ENCODE measurements at regions not wholly inside any gene's neighbourhood (a gene's known extent, or its start where the extent isn't known, plus 50 kb on each side); places are given as distances from the start of the nearest gene placed in this dataset.

DNA sequence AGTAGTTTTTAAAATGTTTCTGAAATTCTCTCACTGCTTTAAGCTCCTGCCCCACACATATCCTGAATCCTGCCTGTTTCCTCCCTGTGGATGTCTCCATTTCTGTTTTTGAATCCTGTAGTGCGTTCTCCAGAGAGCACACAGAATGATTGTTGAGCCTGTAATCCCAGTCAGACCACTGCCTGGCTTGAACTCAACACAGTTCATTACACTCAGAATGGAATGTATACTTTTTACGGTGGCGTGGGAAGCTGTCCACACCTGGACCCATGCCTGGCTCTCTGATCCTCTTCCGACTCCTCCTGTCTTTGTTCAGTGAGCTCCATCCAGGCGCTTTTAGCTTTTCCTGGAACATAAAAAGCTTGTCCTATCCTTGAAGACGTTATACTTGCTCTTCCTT lies 1217.0 kb upstream of the PRKX start:
- TF ChIP-seq POLR2AphosphoS5 (IDR thresholded peaks at IDR 0.05): no peak
- no peak for TF ChIP-seq EP300 (IDR thresholded peaks at IDR 0.05)
- no peak for TF ChIP-seq POLR2A (IDR thresholded peaks at IDR 0.05)

All from sigmoid colon (tissue), 4 donors.